ENCODE measurements at regions not wholly inside any gene's neighbourhood (a gene's known extent, or its start where the extent isn't known, plus 50 kb on each side); places are given as distances from the start of the nearest gene placed in this dataset.

GRCh38 chr1:216936779-216937178 is 213.6 kb upstream of the ESRRG start:
- TF ChIP-seq CTCF (IDR thresholded peaks at IDR 0.05; ENCODE audit: low read depth, low read length, missing input control) (no peak), ZBTB33 (IDR thresholded peaks at IDR 0.05) (no peak), REST (IDR thresholded peaks at IDR 0.05) (no peak), MAX (IDR thresholded peaks at IDR 0.05) (no peak), ATF3 (IDR thresholded peaks at IDR 0.05) (no peak), GABPA (IDR thresholded peaks at IDR 0.05 in 1 of 2, conservative IDR thresholded peaks at IDR 0.05 in 1 of 2) (no peak), YY1 (IDR thresholded peaks at IDR 0.05) (no peak), RAD21 (IDR thresholded peaks at IDR 0.05) (no peak), SP1 (IDR thresholded peaks at IDR 0.05) (no peak), TAF1 (conservative IDR thresholded peaks at IDR 0.05) (no peak), NR2F2 (IDR thresholded peaks at IDR 0.05) (no peak), EGR1 (IDR thresholded peaks at IDR 0.05; ENCODE audit: low read depth in 2 of 2) (no peak)
